Neutrophil (primary cell): ENCODE measurements at regions not wholly inside any gene's neighbourhood (a gene's known extent, or its start where the extent isn't known, plus 50 kb on each side); places are given as distances from the start of the nearest gene placed in this dataset.

Experiments
- H3K27ac ChIP-seq: fragments of 200-600 bp; sonication (generic); 2 replicates; pipeline ENCODE4 v1.5.1; 2016; ENCODE audit warnings: mild to moderate bottlenecking, moderate library complexity
- H3K27me3 ChIP-seq: fragments of 200-600 bp; sonication (generic); 2 replicates; pipeline ENCODE4 v1.6.0; 2016; ENCODE audit warnings: mild to moderate bottlenecking
- H3K36me3 ChIP-seq: fragments of 200-600 bp; sonication (generic); 2 replicates; pipeline ENCODE4 v1.5.1; 2017
- H3K4me1 ChIP-seq, 2 experiments: fragments of 200-600 bp in 1 of 2; sonication (generic) in 1 of 2; 1 replicate in 1 of 2; 2 replicates in 1 of 2; pipeline versions ENCODE4 v1.5.1 to v1.6.1; 2013 to 2016; ENCODE audit warnings: low read depth in 1 of 2, low read length in 1 of 2, mild to moderate bottlenecking in 1 of 2, moderate library complexity in 1 of 2; ENCODE audit not compliant: control insufficient read depth in 1 of 2, insufficient read depth in 1 of 2
- H3K4me3 ChIP-seq, 2 experiments: fragments of 200-600 bp in 1 of 2; sonication (generic) in 1 of 2; 1 replicate in 1 of 2; 2 replicates in 1 of 2; pipeline ENCODE4 v1.5.1; 2013 to 2016; ENCODE audit warnings: low read depth in 1 of 2, low read length in 1 of 2, mild to moderate bottlenecking in 1 of 2, moderate library complexity in 1 of 2
- H3K9me3 ChIP-seq: fragments of 200-600 bp; sonication (generic); 2 replicates; pipeline ENCODE4 v1.5.1; 2016
- TF ChIP-seq, protein P1 (sequence below): fragments of 200-600 bp; sonication (generic); IDR thresholded peaks from 2 replicates; pipeline ENCODE4 v1.5.1; 2016; ENCODE audit warnings: antibody characterized with exemption

DNA sequence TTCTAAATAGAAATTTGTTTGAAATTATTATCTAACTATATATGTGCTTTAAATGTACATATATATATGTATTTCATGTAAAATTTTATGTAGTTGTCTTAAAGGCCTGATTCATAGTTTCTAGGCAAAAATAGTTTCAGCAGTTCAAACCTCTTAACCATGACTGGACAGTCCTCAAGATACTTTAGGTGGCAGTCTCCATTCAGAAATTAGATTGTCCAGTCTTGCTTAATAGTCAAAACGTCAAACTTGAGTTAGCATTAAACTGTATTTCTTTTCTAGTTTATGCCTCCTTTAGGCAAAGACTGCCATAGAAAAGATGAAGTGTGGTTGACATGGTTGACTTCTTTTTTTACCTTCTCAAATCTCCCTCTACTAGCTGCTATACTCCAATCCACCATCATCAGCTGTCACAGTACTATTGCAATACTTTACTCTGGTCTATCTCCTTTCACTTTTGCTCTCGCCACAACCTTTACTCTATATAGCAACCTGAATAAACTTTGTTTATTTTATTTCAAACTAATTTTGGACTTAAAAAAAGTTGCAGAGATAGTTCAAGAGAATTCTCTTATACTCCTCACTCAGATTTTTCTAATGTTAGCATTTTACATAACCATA, 395.6 kb upstream of the DIPK2B start:
- Histone ChIP-seq H3K36me3 (no peaks in the 10 kb centered on the region), H3K4me3 (no peak overlapping the region), H3K27me3 (no peaks in the 10 kb centered on the region), H3K27ac (no peak overlapping the region), H3K4me1 (no peaks in the 10 kb centered on the region), H3K9me3 (no peaks in the 10 kb centered on the region)
- TF ChIP-seq, protein P1, sequence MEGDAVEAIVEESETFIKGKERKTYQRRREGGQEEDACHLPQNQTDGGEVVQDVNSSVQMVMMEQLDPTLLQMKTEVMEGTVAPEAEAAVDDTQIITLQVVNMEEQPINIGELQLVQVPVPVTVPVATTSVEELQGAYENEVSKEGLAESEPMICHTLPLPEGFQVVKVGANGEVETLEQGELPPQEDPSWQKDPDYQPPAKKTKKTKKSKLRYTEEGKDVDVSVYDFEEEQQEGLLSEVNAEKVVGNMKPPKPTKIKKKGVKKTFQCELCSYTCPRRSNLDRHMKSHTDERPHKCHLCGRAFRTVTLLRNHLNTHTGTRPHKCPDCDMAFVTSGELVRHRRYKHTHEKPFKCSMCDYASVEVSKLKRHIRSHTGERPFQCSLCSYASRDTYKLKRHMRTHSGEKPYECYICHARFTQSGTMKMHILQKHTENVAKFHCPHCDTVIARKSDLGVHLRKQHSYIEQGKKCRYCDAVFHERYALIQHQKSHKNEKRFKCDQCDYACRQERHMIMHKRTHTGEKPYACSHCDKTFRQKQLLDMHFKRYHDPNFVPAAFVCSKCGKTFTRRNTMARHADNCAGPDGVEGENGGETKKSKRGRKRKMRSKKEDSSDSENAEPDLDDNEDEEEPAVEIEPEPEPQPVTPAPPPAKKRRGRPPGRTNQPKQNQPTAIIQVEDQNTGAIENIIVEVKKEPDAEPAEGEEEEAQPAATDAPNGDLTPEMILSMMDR, result no peak

DNA sequence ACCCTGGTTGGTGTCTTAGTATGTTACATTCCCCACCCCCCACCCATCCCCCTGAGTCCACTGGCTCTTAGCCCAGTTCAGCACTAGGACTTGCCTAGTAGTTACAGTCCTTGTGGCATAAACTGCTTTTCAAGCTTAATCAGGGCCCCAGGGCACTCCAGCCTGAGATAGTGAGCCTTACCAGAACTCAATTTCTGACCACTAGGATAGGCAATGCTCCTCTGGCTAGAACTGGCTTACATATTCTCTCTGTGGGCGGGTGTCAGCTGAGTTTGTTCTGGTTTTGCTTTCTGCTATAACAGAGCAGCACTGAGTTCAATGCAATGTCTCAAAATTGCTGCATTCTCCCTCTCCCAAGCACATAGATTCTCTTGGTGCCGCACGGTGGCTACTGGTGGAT, 391.4 kb upstream of the DIPK2B start:
- no peak overlapping the region for H3K4me3 ChIP-seq
- TF ChIP-seq, protein P1, result no peak

DNA sequence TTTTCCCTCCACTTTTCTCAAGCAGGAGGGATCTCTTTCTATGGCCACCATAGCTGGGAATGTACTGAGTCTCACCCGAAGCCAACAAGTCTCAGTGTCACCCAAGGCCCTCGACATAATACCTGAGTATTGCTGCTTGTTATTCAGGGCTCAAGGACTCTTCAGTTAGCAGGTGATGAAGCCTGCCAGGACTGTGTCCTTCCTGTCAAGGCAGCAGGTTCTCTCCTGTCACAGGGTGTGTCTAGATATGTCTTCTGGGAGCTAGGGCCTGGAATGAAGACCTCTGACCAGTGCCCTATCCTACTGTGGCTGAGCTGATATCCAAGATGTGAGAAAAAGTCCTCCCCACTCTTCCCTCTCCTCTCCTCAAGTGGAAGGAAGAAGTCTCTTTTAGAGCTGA, 391.0 kb upstream of the DIPK2B start:
- TF ChIP-seq, protein P1, result no peak
- H3K9me3 ChIP-seq, result no peaks in the 10 kb centered on the region
- no peak overlapping the region for H3K4me3 ChIP-seq
- H3K4me1 ChIP-seq, result no peaks in the 10 kb centered on the region
- H3K27ac ChIP-seq, result no peak overlapping the region
- no peaks in the 10 kb centered on the region for H3K27me3 ChIP-seq
- H3K36me3 ChIP-seq, result no peaks in the 10 kb centered on the region

More for the DNA sequence above, 391.4 kb upstream of the DIPK2B start:
- H3K4me1 ChIP-seq, result no peaks in the 10 kb centered on the region
- no peak overlapping the region for H3K27ac ChIP-seq
- no peaks in the 10 kb centered on the region for H3K27me3 ChIP-seq
- no peaks in the 10 kb centered on the region for H3K36me3 ChIP-seq
- no peaks in the 10 kb centered on the region for H3K9me3 ChIP-seq

GRCh38 chrX:45584717-45585116, 384.0 kb upstream of the DIPK2B start:
- Histone ChIP-seq H3K9me3 (no peaks in the 10 kb centered on the region), H3K27me3 (no peaks in the 10 kb centered on the region), H3K27ac (no peak overlapping the region), H3K36me3 (no peaks in the 10 kb centered on the region), H3K4me1 (no peaks in the 10 kb centered on the region), H3K4me3 (no peak overlapping the region)
- TF ChIP-seq, protein P1, result no peak

DNA sequence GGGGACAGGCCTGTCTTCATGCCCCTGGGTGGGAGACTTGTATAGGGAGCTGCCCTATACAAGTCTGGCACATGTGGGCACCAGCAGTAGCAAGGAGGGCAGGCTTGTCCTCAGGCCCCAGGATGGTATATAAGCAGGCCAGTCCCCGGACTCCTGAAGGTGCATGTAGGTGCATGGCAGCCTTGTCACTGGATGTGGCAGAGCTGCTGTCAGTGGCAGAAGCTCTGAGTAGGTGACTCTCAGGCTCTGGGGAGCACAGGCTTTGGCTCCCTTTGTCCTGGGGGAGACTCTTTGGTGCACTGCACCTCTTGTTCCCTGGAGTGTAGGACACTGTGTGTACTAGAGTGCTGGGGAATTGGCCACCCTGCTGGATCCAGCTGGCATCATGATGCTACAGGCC, 376.7 kb upstream of the DIPK2B start:
- no peaks in the 10 kb centered on the region for H3K27me3 ChIP-seq
- no peaks in the 10 kb centered on the region for H3K4me1 ChIP-seq
- no peaks in the 10 kb centered on the region for H3K9me3 ChIP-seq
- H3K4me3 ChIP-seq, result no peak overlapping the region
- TF ChIP-seq, protein P1, result no peak
- H3K36me3 ChIP-seq, result no peaks in the 10 kb centered on the region
- H3K27ac ChIP-seq, result no peak overlapping the region

DNA sequence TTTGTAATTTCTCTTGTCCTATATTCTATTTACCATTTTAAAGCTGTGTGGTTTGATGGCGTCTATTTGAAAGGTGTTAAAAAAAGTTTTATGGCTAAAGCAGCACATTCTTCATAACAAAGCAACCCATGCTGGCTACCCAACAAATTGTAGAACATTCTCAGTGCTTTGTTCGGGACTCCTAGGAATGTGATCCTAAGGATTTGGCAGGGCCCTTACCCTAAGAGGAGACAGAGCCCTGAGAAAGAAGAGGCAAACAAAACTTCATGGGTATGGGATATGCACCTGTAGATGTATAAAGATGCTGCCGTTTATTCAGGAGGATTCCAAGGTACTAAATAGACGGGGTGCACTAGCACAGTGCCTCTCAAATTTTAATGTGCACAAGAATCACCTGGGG, 370.8 kb upstream of the DIPK2B start:
- TF ChIP-seq, protein P1, result no peak
- Histone ChIP-seq H3K4me1 (no peaks in the 10 kb centered on the region), H3K27ac (no peak overlapping the region), H3K9me3 (no peaks in the 10 kb centered on the region), H3K36me3 (no peaks in the 10 kb centered on the region), H3K27me3 (no peaks in the 10 kb centered on the region), H3K4me3 (no peak overlapping the region)
